Fibroblast of pulmonary artery (primary cell): ENCODE measurements at regions not wholly inside any gene's neighbourhood (a gene's known extent, or its start where the extent isn't known, plus 50 kb on each side); places are given as distances from the start of the nearest gene placed in this dataset.
A peak's percentile ranks its signal among the peaks of the same experiment; 100 is the strongest.

Source experiments
- DNase-seq: peaks from one replicate; pipeline ENCODE4 v3.0.0-alpha.2; 2010; ENCODE audit warnings: low read depth
- H3K4me3 ChIP-seq: replicated peaks from 2 replicates; pipeline ENCODE4 v1.5.1; 2011; ENCODE audit warnings: low read depth, mild to moderate bottlenecking, control low read depth, low read length, moderate library complexity
- CTCF ChIP-seq: IDR thresholded peaks from 2 replicates; pipeline ENCODE4 v1.5.1; 2011; ENCODE audit warnings: mild to moderate bottlenecking, control low read depth, low read length, inconsistent platforms; ENCODE audit errors: missing control alignments

GRCh38 chr18:39299152-39299551 lies 1733.6 kb upstream of the CELF4 start:
- H3K4me3 ChIP-seq, result no peak overlapping the region
- no peak for TF ChIP-seq CTCF
- DNase-seq, result no peak

GRCh38 chr18:39297225-39297624 lies 1731.6 kb upstream of the CELF4 start:
- H3K4me3 ChIP-seq, result no peak overlapping the region
- no peak for DNase-seq
- TF ChIP-seq CTCF, result no peak

- no peak overlapping the region for H3K4me3 ChIP-seq
- TF ChIP-seq CTCF, result no peak
- no peak for DNase-seq
Measured at GRCh38 chr18:39296293-39296888, 1730.8 kb upstream of the CELF4 start.

- H3K4me3 ChIP-seq, result no peak overlapping the region
- no peak for TF ChIP-seq CTCF
- DNase-seq, result no peak
Measured at GRCh38 chr18:39276764-39277163, 1711.2 kb upstream of the CELF4 start.

GRCh38 chr18:39274535-39274934 lies 1708.9 kb upstream of the CELF4 start:
- peak; percentile 17 for TF ChIP-seq CTCF
- peak; percentile 64 for DNase-seq
- H3K4me3 ChIP-seq, result no peak overlapping the region

- no peak overlapping the region for H3K4me3 ChIP-seq
- DNase-seq, result no peak
Measured at GRCh38 chr18:39272230-39272629, 1706.6 kb upstream of the CELF4 start.

More at GRCh38 chr18:39272230-39272629, 1706.6 kb upstream of the CELF4 start:
- TF ChIP-seq CTCF, result no peak
